ENCODE measurements at regions not wholly inside any gene's neighbourhood (a gene's known extent, or its start where the extent isn't known, plus 50 kb on each side); places are given as distances from the start of the nearest gene placed in this dataset.

GRCh38 chr1:30378991-30379581 lies 344.3 kb downstream of the MATN1 start:
- TF ChIP-seq REST (IDR thresholded peaks at IDR 0.05; ENCODE audit: insufficient read depth in 1 of 2, low read depth in 2 of 2, low read length in 2 of 2) (no peak), FOXP2 (optimal IDR thresholded peaks at IDR 0.05; ENCODE audit: borderline replicate concordance, extremely low read depth, extremely low read length, insufficient read depth) (peak; percentile 30), SIN3A (IDR thresholded peaks at IDR 0.05; ENCODE audit: borderline replicate concordance, insufficient read depth, low read length) (no peak)

GRCh38 chr1:30378003-30378596 lies 345.3 kb downstream of the MATN1 start:
- TF ChIP-seq FOXP2 (optimal IDR thresholded peaks at IDR 0.05; ENCODE audit: borderline replicate concordance, extremely low read depth, extremely low read length, insufficient read depth) (no peak), REST (IDR thresholded peaks at IDR 0.05; ENCODE audit: insufficient read depth in 1 of 2, low read depth in 2 of 2, low read length in 2 of 2) (no peak), TAF1 (IDR thresholded peaks at IDR 0.05; ENCODE audit: borderline replicate concordance, insufficient read depth, low read length) (no peak), POLR2AphosphoS5 (IDR thresholded peaks at IDR 0.05; ENCODE audit: low read depth, low read length) (no peak), SIN3A (IDR thresholded peaks at IDR 0.05; ENCODE audit: borderline replicate concordance, insufficient read depth, low read length) (no peak)

DNA sequence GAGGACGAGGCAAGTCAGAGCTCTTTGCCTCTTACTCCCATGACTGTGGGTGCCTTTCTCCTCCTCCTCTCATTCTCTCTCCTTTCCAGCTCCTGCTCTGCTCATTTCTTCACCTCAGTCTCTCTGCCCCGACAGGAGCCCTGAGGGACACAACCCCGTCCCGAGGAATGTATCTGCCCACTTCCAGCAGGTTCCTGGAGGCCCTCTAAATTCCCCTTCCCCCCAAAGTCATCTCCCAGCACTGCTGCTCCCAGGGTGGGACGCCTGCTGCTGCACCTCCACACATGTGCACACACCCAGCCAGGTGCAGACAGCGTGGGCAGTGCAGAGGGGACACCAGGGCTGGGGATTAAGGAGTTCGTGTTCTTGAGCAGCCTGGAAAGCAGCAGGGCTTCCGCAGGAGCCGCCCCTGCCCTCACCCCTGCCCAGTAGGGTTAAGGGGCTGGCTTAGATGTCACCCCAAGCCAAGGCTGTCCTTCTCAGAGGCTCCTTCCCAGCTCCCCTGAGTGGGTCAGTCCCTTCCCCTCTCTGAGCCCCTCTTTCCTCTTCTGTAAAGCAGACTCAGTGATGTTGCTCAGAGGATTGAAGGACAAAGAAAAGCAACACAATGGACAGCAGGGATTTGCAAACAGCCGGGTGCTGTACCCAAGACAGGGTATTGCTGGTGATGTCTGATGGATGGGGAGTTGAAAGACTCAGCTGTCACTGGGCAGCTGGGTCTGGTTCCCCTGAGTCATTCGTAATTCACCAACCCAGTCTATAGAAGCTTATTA lies 346.0 kb downstream of the MATN1 start:
- no peak for TF ChIP-seq FOXP2 (optimal IDR thresholded peaks at IDR 0.05; ENCODE audit: borderline replicate concordance, extremely low read depth, extremely low read length, insufficient read depth)
- no peak for TF ChIP-seq TAF1 (IDR thresholded peaks at IDR 0.05; ENCODE audit: borderline replicate concordance, insufficient read depth, low read length)
- TF ChIP-seq REST (IDR thresholded peaks at IDR 0.05; ENCODE audit: insufficient read depth in 1 of 2, low read depth in 2 of 2, low read length in 2 of 2), result no peak
- TF ChIP-seq SIN3A (IDR thresholded peaks at IDR 0.05; ENCODE audit: borderline replicate concordance, insufficient read depth, low read length), result no peak
- TF ChIP-seq POLR2AphosphoS5 (IDR thresholded peaks at IDR 0.05; ENCODE audit: low read depth, low read length), result no peak

DNA sequence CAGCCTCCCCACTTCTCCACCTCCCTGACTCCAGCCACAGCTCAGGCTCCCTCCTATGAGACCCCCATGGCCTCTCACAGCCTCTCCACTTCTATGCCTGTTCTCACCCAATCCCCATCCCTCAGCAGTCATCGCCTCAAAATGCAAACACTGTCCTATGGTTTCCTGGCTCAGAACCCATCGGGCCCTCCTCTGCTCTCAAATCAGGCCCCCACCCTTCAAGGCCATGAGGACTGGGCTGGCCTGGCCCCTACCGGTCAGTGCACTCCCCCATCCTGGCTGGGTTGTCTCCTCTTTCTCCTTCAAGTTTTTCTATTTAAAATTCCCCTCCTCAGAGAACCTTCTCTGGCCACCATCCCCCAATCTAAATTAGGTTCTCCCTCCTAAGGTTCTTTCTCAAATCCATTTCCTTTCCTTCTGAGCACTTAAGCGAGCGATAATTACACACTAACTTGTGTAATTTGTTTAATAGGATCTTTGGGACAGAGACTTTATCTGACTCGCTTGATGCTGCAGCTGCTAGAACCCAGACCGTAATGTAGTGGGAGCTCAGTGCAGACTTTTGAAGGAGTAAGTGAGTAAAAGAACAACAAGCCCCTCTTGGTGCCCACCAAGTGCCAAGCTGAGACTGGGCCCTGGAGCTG lies 347.2 kb downstream of the MATN1 start:
- TF ChIP-seq FOXP2 (optimal IDR thresholded peaks at IDR 0.05; ENCODE audit: borderline replicate concordance, extremely low read depth, extremely low read length, insufficient read depth), result no peak
- TF ChIP-seq TAF1 (IDR thresholded peaks at IDR 0.05; ENCODE audit: borderline replicate concordance, insufficient read depth, low read length), result no peak
- TF ChIP-seq POLR2AphosphoS5 (IDR thresholded peaks at IDR 0.05; ENCODE audit: low read depth, low read length), result no peak
- TF ChIP-seq REST (IDR thresholded peaks at IDR 0.05; ENCODE audit: insufficient read depth in 1 of 2, low read depth in 2 of 2, low read length in 2 of 2), result no peak
- TF ChIP-seq SIN3A (IDR thresholded peaks at IDR 0.05; ENCODE audit: borderline replicate concordance, insufficient read depth, low read length), result no peak

All from PFSK-1 (cell line).